Naive thymus-derived CD4-positive, alpha-beta T cell (primary cell): ENCODE measurements at regions not wholly inside any gene's neighbourhood (a gene's known extent, or its start where the extent isn't known, plus 50 kb on each side); places are given as distances from the start of the nearest gene placed in this dataset.
"Not testable (repeated sequence)": the region's sequence is repeated elsewhere in the genome, so short reads cannot be mapped to it uniquely, and the experiment has no call there.

Experiments
- ATAC-seq: fragments of 150-1000 bp; cut with Tn5 transposase; 2 replicates; pipeline ENCODE4 v1.10.0; 2021; ENCODE audit warnings: mild to moderate bottlenecking, moderate library complexity
- CTCF ChIA-PET: fragments of 350-600 bp; sonication (Branson Sonifier 250); formaldehyde crosslinking; loops from one replicate; lab custom pipeline; 2021; ENCODE audit warnings: antibody characterized with exemption; lab: Charles Lee
- POLR2A ChIA-PET: fragments of 350-600 bp; sonication (Branson Sonifier 250); formaldehyde crosslinking; loops from one replicate; lab custom pipeline; 2021; ENCODE audit warnings: antibody characterized with exemption, inconsistent platforms; lab: Charles Lee
- DNase-seq, 9 donors: peaks; one replicate each; pipeline versions ENCODE4 v3.0.0 to v3.0.0-alpha.2; 2020 to 2022; ENCODE audit warnings: mixed read lengths in 1 of 9
- H3K27ac ChIP-seq: one replicate; pipeline ENCODE4 v1.7.0; 2013; ENCODE audit warnings: mild to moderate bottlenecking, low read depth, low read length, moderate library complexity
- H3K27me3 ChIP-seq, 2 donors: one replicate each; pipeline ENCODE4 v1.7.0; 2013; ENCODE audit warnings: low read length in 2 of 2, mild to moderate bottlenecking in 2 of 2, moderate library complexity in 2 of 2; ENCODE audit not compliant: control insufficient read depth in 2 of 2, insufficient read depth in 2 of 2
- H3K36me3 ChIP-seq, 3 experiments: 1 replicate in 2 of 3; 2 replicates in 1 of 3; pipeline ENCODE4 v1.7.0; 2013; ENCODE audit warnings: low read length in 3 of 3, mild to moderate bottlenecking in 3 of 3, moderate library complexity in 1 of 3; ENCODE audit not compliant: insufficient read depth in 3 of 3, control insufficient read depth in 2 of 3
- H3K4me1 ChIP-seq, 2 donors: one replicate each; pipeline ENCODE4 v1.7.0; 2013; ENCODE audit warnings: low read length in 2 of 2, mild to moderate bottlenecking in 2 of 2, moderate library complexity in 1 of 2; ENCODE audit not compliant: control insufficient read depth in 2 of 2, insufficient read depth in 2 of 2
- H3K4me3 ChIP-seq: 2 replicates; pipeline ENCODE4 v1.7.0; 2013; ENCODE audit warnings: mild to moderate bottlenecking, low read length
- H3K9me3 ChIP-seq, 3 experiments: 1 replicate in 2 of 3; 2 replicates in 1 of 3; pipeline ENCODE4 v1.7.0; 2013; ENCODE audit warnings: low read length in 3 of 3; ENCODE audit not compliant: control insufficient read depth in 2 of 3
- H3K27ac Mint-ChIP-seq, 9 donors: one replicate each; pipeline ENCODE4 v1.8.0; 2020 to 2022; ENCODE audit warnings: mixed read lengths in 9 of 9, mild to moderate bottlenecking in 8 of 9, moderate library complexity in 5 of 9, inconsistent platforms in 2 of 9
- H3K27me3 Mint-ChIP-seq, 5 donors: one replicate each; pipeline ENCODE4 v1.8.0; 2021 to 2022; ENCODE audit warnings: mixed read lengths in 5 of 5, mild to moderate bottlenecking in 1 of 5
- H3K36me3 Mint-ChIP-seq, 5 donors: one replicate each; pipeline ENCODE4 v1.8.0; 2020 to 2022; ENCODE audit warnings: mixed read lengths in 5 of 5, mild to moderate bottlenecking in 3 of 5, inconsistent platforms in 1 of 5
- H3K4me1 Mint-ChIP-seq, 7 donors: one replicate each; pipeline ENCODE4 v1.8.0; 2020 to 2022; ENCODE audit warnings: mixed read lengths in 7 of 7, mild to moderate bottlenecking in 3 of 7, inconsistent platforms in 1 of 7
- H3K4me3 Mint-ChIP-seq, 10 donors: one replicate each; pipeline ENCODE4 v1.8.0; 2020 to 2022; ENCODE audit warnings: mild to moderate bottlenecking in 10 of 10, mixed read lengths in 10 of 10, moderate library complexity in 6 of 10, inconsistent platforms in 2 of 10
- H3K9me3 Mint-ChIP-seq, 11 donors: one replicate each; pipeline ENCODE4 v1.8.0; 2020 to 2022; ENCODE audit warnings: mixed read lengths in 11 of 11, mild to moderate bottlenecking in 4 of 11, inconsistent platforms in 1 of 11, moderate library complexity in 1 of 11
- intact Hi-C, 2 donors: fragments of 100-400 bp; cut with micrococcal nuclease; formaldehyde crosslinking; loops; one replicate each; pipeline ENCODE4 v1.15.1; 2023

GRCh38 chr9:11697126-11697525 lies 996.1 kb upstream of the TYRP1 start:
- intact Hi-C loops: no loop called here
- H3K4me3 Mint-ChIP-seq: no peak overlapping the region
- Histone ChIP-seq H3K36me3 (no peaks in the 10 kb centered on the region), H3K4me3 (no peak overlapping the region), H3K4me1 (no peaks in the 10 kb centered on the region), H3K9me3 (no peaks in the 10 kb centered on the region), H3K27ac (no peak overlapping the region), H3K27me3 (no peaks in the 10 kb centered on the region)
- H3K27ac Mint-ChIP-seq: no peak overlapping the region
- H3K36me3 Mint-ChIP-seq: no peaks in the 10 kb centered on the region
- ATAC-seq: no peak
- peaks cover 0 to 26% (median 7%) of the 10 kb centered on the region in 11 donors for H3K9me3 Mint-ChIP-seq
- ChIA-PET CTCF (no interaction called here), POLR2A (no interaction called here)
- H3K27me3 Mint-ChIP-seq: no peaks in the 10 kb centered on the region
- no peaks in the 10 kb centered on the region for H3K4me1 Mint-ChIP-seq
- DNase-seq: no peak

GRCh38 chr9:11701706-11702105 lies 991.5 kb upstream of the TYRP1 start:
- ATAC-seq (no peak), DNase-seq (no peak)
- no peaks in the 10 kb centered on the region for H3K4me1 ChIP-seq
- Mint-ChIP-seq H3K4me3 (no peak overlapping the region), H3K4me1 (no peaks in the 10 kb centered on the region), H3K9me3 (peaks cover 1 to 23% (median 9%) of the 10 kb centered on the region in 11 donors), H3K27me3 (no peaks in the 10 kb centered on the region), H3K27ac (no peak overlapping the region), H3K36me3 (no peaks in the 10 kb centered on the region)
- intact Hi-C loops: loop anchor here in 1 of 2 donors (5.0 kb wide), 1 partner anchor 51 kb away; no protein-coding TSS in a partner anchor
- H3K9me3 ChIP-seq: no peaks in the 10 kb centered on the region
- H3K4me3 ChIP-seq: no peak overlapping the region
- H3K36me3 ChIP-seq: no peaks in the 10 kb centered on the region
- ChIA-PET POLR2A (no interaction called here), CTCF (no interaction called here)
- H3K27ac ChIP-seq: no peak overlapping the region
- H3K27me3 ChIP-seq: no peaks in the 10 kb centered on the region

GRCh38 chr9:11702548-11702947 lies 990.6 kb upstream of the TYRP1 start:
- CTCF ChIA-PET: no interaction called here
- Histone ChIP-seq H3K36me3 (no peaks in the 10 kb centered on the region), H3K9me3 (no peaks in the 10 kb centered on the region), H3K27ac (no peak overlapping the region), H3K4me3 (no peak overlapping the region), H3K27me3 (no peaks in the 10 kb centered on the region), H3K4me1 (no peaks in the 10 kb centered on the region)
- no peak for DNase-seq
- Mint-ChIP-seq H3K9me3 (peaks cover 1 to 19% (median 6%) of the 10 kb centered on the region in 11 donors), H3K4me1 (no peaks in the 10 kb centered on the region), H3K27ac (no peak overlapping the region), H3K27me3 (no peaks in the 10 kb centered on the region), H3K4me3 (no peak overlapping the region), H3K36me3 (no peaks in the 10 kb centered on the region)
- intact Hi-C loops: loop anchor here in 1 of 2 donors (5.0 kb wide), 1 partner anchor 50 kb away; no protein-coding TSS in a partner anchor
- no peak for ATAC-seq
- POLR2A ChIA-PET: no interaction called here

- H3K36me3 ChIP-seq, H3K4me3 ChIP-seq, H3K36me3 Mint-ChIP-seq, ATAC-seq, H3K27ac Mint-ChIP-seq, H3K27me3 Mint-ChIP-seq, H3K4me1 Mint-ChIP-seq, CTCF ChIA-PET, H3K27ac ChIP-seq, H3K27me3 ChIP-seq, H3K4me1 ChIP-seq, DNase-seq, H3K9me3 ChIP-seq, POLR2A ChIA-PET, H3K4me3 Mint-ChIP-seq: not testable (repeated sequence)
- intact Hi-C loops: loop anchor here in 1 of 2 donors (5.0 kb wide), 1 partner anchor 48 kb away; no protein-coding TSS in a partner anchor
- peaks cover 1 to 19% (median 9%) of the 10 kb centered on the region in 11 donors for H3K9me3 Mint-ChIP-seq
Observed at GRCh38 chr9:11704198-11704597, 989.0 kb upstream of the TYRP1 start.

GRCh38 chr9:11708899-11709298 lies 984.3 kb upstream of the TYRP1 start:
- H3K36me3 Mint-ChIP-seq: no peaks in the 10 kb centered on the region
- Histone ChIP-seq H3K27me3 (no peaks in the 10 kb centered on the region), H3K27ac (no peak overlapping the region), H3K9me3 (no peaks in the 10 kb centered on the region), H3K4me1 (no peaks in the 10 kb centered on the region), H3K4me3 (no peak overlapping the region), H3K36me3 (no peaks in the 10 kb centered on the region)
- ChIA-PET CTCF (no interaction called here), POLR2A (no interaction called here)
- H3K9me3 Mint-ChIP-seq: peaks cover 0 to 21% (median 10%) of the 10 kb centered on the region in 11 donors
- H3K27ac Mint-ChIP-seq: no peak overlapping the region
- ATAC-seq: no peak
- H3K4me1 Mint-ChIP-seq: no peaks in the 10 kb centered on the region
- DNase-seq: no peak
- no peak overlapping the region for H3K4me3 Mint-ChIP-seq
- intact Hi-C loops: no loop called here
- H3K27me3 Mint-ChIP-seq: no peaks in the 10 kb centered on the region

GRCh38 chr9:11709567-11709966 lies 983.6 kb upstream of the TYRP1 start:
- no peak overlapping the region for H3K27ac Mint-ChIP-seq
- H3K36me3 ChIP-seq: no peaks in the 10 kb centered on the region
- H3K9me3 ChIP-seq: no peaks in the 10 kb centered on the region
- H3K4me3 ChIP-seq: no peak overlapping the region
- no peaks in the 10 kb centered on the region for H3K27me3 Mint-ChIP-seq
- ChIA-PET CTCF (no interaction called here), POLR2A (no interaction called here)
- H3K27me3 ChIP-seq: no peaks in the 10 kb centered on the region
- H3K36me3 Mint-ChIP-seq: no peaks in the 10 kb centered on the region
- no peak for ATAC-seq
- no peaks in the 10 kb centered on the region for H3K4me1 Mint-ChIP-seq
- no peaks in the 10 kb centered on the region for H3K4me1 ChIP-seq
- no peak for DNase-seq
- H3K27ac ChIP-seq: no peak overlapping the region
- no peak overlapping the region for H3K4me3 Mint-ChIP-seq
- peaks cover 0 to 18% (median 8%) of the 10 kb centered on the region in 11 donors for H3K9me3 Mint-ChIP-seq
- intact Hi-C loops: no loop called here

GRCh38 chr9:11713077-11713476 lies 980.1 kb upstream of the TYRP1 start:
- no peaks in the 10 kb centered on the region for H3K36me3 ChIP-seq
- no peaks in the 10 kb centered on the region for H3K27me3 Mint-ChIP-seq
- H3K27ac ChIP-seq: no peak overlapping the region
- ATAC-seq (no peak), DNase-seq (no peak)
- H3K4me3 ChIP-seq: no peak overlapping the region
- POLR2A ChIA-PET: no interaction called here
- H3K9me3 Mint-ChIP-seq: peaks cover 0 to 28% (median 11%) of the 10 kb centered on the region in 11 donors
- no peaks in the 10 kb centered on the region for H3K36me3 Mint-ChIP-seq
- CTCF ChIA-PET: no interaction called here
- no peaks in the 10 kb centered on the region for H3K4me1 Mint-ChIP-seq
- no peak overlapping the region for H3K27ac Mint-ChIP-seq
- no peaks in the 10 kb centered on the region for H3K9me3 ChIP-seq
- no peaks in the 10 kb centered on the region for H3K27me3 ChIP-seq
- intact Hi-C loops: no loop called here
- H3K4me3 Mint-ChIP-seq: no peak overlapping the region
- no peaks in the 10 kb centered on the region for H3K4me1 ChIP-seq
